HEK293T (cell line): ENCODE measurements at regions not wholly inside any gene's neighbourhood (a gene's known extent, or its start where the extent isn't known, plus 50 kb on each side); places are given as distances from the start of the nearest gene placed in this dataset.

Source experiments
- BHLHE40 ChIP-seq: fragments of 450-650 bp; IDR thresholded peaks from 2 replicates; pipeline ENCODE4 v1.6.1; 2016; ENCODE audit warnings: mild to moderate bottlenecking, moderate library complexity, borderline replicate concordance
- FOXK2 ChIP-seq: fragments of 450-650 bp; IDR thresholded peaks from 2 replicates; pipeline ENCODE4 v1.6.1; 2016; ENCODE audit warnings: mild to moderate bottlenecking
- FOXM1 ChIP-seq: fragments of 450-650 bp; IDR thresholded peaks from 2 replicates; pipeline ENCODE4 v1.6.1; 2017; ENCODE audit warnings: mild to moderate bottlenecking, borderline replicate concordance
- HDGF ChIP-seq: fragments of 450-650 bp; IDR thresholded peaks from 2 replicates; pipeline ENCODE4 v1.6.1; 2017; ENCODE audit warnings: antibody characterized with exemption, borderline replicate concordance
- NFRKB ChIP-seq: fragments of 450-650 bp; IDR thresholded peaks from 2 replicates; pipeline ENCODE4 v1.6.1; 2016; ENCODE audit warnings: mild to moderate bottlenecking, moderate library complexity
- SUZ12 ChIP-seq: fragments of 450-650 bp; IDR thresholded peaks from 2 replicates; pipeline ENCODE4 v1.6.1; 2016; ENCODE audit warnings: mild to moderate bottlenecking
- TARDBP ChIP-seq: fragments of 450-650 bp; IDR thresholded peaks from 2 replicates; pipeline ENCODE4 v1.6.1; 2016
- ZNF384 ChIP-seq: fragments of 450-650 bp; IDR thresholded peaks from 2 replicates; pipeline ENCODE4 v1.6.1; 2016

GRCh38 chr18:47595831-47596501, 334.5 kb downstream of the SMAD2 start:
- TF ChIP-seq ZNF384, result no peak
- TF ChIP-seq SUZ12, result no peak
- no peak for TF ChIP-seq FOXM1
- no peak for TF ChIP-seq FOXK2
- TF ChIP-seq BHLHE40, result no peak
- TF ChIP-seq HDGF, result no peak
- no peak for TF ChIP-seq NFRKB
- no peak for TF ChIP-seq TARDBP
